Fibroblast of the aortic adventitia (primary cell): ENCODE measurements at regions not wholly inside any gene's neighbourhood (a gene's known extent, or its start where the extent isn't known, plus 50 kb on each side); places are given as distances from the start of the nearest gene placed in this dataset.

Experiments
- DNase-seq: peaks from one replicate; pipeline ENCODE4 v3.0.0-alpha.2; 2010; ENCODE audit warnings: low read depth
- H3K4me3 ChIP-seq: 2 replicates; pipeline ENCODE4 v1.5.1; 2011; ENCODE audit warnings: low read depth, mild to moderate bottlenecking, control low read depth, low read length, moderate library complexity
- TF ChIP-seq, protein P1 (sequence below): IDR thresholded peaks from 2 replicates; pipeline ENCODE4 v1.5.1; 2011; ENCODE audit warnings: mild to moderate bottlenecking, low read length, control low read depth, inconsistent platforms; ENCODE audit not compliant: insufficient read depth

DNA sequence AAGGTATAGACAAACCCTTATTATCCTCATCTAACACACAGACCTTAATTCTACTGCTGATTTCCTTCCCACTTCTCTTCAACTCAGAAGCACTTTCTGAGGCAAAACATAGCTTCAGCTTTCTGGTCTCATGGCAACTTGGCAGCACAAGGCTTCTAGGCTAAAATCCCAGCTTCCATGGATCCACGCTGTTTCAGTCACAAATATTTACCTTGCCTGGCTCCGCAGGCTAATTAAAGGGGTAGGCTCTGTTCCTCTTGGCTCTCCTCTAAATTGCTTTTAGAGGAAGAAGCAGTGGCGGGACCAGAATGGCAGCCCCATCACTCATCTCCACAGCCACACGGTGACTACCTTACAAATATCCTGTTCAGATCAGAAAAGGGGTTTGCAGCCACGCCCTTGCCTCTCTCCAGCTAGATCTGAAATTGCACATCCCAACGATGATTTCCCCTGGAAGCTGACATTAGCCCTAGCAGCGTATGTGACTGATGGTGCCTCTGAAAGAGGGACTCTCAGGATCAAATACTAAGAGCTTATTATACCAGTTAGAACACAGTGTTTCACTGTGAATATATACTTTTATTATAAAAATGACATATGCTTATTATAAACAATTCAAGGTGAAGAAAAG, 221.5 kb upstream of the NUDT4 start:
- TF ChIP-seq, protein P1, sequence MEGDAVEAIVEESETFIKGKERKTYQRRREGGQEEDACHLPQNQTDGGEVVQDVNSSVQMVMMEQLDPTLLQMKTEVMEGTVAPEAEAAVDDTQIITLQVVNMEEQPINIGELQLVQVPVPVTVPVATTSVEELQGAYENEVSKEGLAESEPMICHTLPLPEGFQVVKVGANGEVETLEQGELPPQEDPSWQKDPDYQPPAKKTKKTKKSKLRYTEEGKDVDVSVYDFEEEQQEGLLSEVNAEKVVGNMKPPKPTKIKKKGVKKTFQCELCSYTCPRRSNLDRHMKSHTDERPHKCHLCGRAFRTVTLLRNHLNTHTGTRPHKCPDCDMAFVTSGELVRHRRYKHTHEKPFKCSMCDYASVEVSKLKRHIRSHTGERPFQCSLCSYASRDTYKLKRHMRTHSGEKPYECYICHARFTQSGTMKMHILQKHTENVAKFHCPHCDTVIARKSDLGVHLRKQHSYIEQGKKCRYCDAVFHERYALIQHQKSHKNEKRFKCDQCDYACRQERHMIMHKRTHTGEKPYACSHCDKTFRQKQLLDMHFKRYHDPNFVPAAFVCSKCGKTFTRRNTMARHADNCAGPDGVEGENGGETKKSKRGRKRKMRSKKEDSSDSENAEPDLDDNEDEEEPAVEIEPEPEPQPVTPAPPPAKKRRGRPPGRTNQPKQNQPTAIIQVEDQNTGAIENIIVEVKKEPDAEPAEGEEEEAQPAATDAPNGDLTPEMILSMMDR, result no peak
- DNase-seq, result no peak
- no peak overlapping the region for H3K4me3 ChIP-seq

DNA sequence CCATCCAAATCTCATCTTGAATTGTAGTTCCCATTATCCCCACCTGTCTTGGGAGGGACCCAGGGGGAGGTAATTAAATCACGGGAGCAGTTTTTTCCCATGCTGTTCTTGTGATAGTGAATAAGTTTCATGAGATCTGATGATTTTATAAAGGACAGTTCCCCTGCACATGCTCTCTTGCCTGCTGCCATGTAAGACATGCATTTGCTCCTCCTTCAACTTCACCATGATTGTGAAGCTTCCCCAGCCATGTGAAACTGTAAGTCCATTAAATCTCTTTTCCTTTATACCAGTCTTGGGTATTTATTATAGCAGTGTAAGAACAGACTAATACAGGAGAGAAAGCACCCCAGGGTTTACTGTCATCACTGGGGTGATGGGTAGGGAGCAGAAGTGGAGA, 220.4 kb upstream of the NUDT4 start:
- no peak overlapping the region for H3K4me3 ChIP-seq
- TF ChIP-seq, protein P1, result no peak
- DNase-seq, result no peak

DNA sequence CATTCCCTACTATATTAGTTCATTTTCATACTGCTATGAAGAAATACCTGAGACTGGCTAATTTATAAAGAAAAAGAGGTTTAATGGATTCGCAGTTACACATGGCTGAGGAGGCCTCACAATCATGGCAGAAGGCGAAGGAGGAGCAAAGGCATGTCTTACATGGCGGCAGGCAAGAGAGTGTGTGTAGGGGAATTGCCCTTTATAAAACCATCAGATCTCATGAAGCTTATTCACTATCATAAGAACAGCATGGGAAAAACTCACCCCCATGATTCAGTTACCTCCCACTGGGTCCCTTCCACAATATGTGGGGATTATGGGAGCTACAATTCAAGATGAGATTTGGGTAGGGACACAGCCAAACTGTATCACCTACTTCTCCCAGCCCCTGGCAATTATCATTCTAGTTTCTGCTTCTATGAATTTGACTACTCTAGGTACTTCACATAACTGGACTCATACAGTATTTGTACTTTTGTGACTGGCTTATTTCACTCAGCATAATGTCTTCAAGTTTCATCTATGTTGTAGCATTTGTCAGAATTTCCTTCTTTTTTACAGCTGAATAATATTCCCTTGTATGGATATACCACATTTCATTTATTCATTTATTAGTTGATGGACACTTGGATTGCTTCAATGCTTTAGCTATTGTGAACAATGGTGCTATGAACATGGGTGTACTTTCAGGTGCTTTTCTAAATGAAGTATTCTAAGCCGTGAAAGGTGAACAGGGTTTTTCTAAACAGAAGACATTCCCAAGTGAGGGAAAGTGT, 219.5 kb upstream of the NUDT4 start:
- TF ChIP-seq, protein P1, result no peak
- H3K4me3 ChIP-seq, result no peak overlapping the region

DNA sequence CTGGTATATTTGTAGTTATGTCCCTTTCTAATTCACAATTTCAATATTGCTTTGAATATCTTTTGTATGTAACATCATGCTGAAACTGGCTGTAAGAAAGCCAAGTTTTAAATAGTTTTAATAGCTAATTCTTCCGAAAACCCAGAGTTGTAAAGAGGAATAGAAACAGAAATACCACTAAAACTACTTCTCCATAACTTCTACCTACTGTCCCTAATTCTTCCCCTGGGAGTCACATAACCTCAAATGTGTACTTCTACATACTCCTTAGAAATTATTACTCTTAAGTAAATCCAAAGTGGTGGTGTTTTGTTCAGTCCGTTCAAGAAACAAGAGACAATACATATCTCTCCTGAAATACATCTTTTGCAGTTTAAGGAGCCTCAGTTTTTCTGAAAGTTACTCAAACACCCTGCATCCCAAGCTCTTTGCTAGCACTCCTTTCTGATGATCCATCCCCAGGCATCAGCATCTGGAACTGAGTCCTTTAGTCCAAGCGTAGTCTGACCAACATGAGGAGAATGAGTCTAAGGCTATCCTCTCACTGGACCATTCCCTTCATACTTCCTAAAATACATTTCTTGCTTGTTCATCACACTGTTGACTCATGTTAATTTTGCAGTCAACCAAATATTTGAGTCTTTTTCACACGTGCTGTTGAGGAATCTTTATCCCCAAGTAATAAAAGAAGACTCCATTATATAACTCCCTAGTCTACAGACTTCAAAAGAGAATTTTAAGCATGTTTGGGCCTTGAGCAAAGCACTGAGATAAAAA, 214.3 kb upstream of the NUDT4 start:
- peak; percentile 64 for DNase-seq
- TF ChIP-seq, protein P1, result no peak
- no peak overlapping the region for H3K4me3 ChIP-seq

More for the DNA sequence above, 219.5 kb upstream of the NUDT4 start:
- no peak for DNase-seq

DNA sequence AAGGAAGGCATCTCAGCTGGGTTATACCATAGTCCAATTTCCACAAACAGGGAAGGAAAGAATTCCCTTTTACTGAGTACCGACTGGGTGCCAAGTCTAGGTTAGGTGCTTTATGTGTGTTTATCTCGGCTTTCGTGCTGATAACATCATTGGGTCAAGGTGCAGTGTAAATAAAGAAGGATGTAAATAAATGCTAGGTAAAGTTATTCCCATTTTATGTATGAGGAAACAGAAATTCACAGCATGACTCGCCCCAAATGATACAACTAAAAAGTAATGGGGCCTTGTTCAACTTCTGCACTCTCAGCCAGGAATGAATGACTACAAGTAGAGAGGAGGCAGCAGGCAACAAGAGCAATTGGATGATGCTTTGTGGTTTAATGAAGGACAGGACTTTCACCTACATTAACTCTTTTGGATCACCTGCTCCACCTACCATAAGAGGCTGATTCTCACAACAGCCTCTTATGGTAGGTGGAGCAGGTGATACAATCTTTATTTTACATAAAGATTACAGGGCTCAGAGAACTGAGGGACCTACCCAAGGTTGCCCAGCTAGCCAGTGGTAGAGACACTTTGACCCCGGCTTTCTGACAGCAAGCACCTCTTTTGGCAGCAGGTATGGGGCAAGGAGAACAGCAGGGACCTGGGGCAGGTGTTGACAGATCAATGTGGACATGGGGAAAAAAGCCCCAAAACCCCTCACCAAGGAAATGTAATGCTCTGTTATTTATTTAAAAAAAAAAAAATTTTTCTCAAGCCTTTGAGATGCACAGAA, 213.4 kb upstream of the NUDT4 start:
- TF ChIP-seq, protein P1, result no peak

DNA sequence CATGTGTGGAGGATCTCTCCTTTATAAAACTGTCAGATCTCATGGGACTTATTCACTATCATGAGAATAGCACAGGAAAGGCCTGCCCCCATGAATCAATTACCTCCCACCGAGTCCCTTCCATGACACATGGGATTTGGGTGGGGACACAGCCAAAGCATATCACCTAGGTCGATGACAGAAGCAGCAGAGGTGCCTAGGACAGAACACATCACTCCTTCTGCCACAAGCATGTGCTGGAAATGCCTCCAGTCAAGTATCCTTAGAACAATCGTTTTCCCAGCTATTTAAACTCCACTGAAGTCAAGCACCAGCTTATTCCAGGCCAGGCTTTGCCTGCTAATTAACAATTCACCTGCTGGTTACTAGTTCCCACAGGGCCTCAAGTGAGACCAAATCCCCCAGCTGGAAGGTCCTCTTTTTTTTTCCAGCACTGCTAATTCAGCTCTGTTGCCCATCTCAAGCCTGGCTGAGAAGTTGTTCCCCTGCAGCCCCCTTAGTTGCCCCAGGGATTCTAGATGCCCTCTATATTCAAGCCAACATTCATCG, 212.3 kb upstream of the NUDT4 start:
- H3K4me3 ChIP-seq, result no peak overlapping the region
- no peak for DNase-seq
- TF ChIP-seq, protein P1, result no peak

More for the DNA sequence above, 213.4 kb upstream of the NUDT4 start:
- H3K4me3 ChIP-seq, result no peak overlapping the region
- no peak for DNase-seq
